ENCODE measurements at regions not wholly inside any gene's neighbourhood (a gene's known extent, or its start where the extent isn't known, plus 50 kb on each side); places are given as distances from the start of the nearest gene placed in this dataset.

DNA sequence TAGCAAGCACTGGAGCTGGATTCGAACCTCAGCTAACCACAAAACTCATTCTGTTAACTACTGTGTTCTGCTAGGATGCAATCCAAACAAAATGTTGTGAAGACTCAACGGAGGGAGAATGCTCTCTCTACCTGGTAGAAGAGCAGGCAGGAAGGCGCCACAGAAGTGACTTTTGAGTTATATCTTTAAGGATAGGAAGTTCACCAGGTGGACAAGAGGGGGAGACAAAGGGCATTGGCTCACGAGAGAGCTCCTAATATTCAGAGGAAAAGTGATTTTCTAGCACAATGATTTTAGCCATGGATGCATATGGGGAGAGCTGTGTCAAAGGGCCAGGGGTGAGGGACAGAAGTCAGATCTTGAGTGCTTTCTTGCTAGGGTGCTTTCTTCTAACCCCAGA, 108.4 kb upstream of the MAFB start:
- TF ChIP-seq, protein P1, sequence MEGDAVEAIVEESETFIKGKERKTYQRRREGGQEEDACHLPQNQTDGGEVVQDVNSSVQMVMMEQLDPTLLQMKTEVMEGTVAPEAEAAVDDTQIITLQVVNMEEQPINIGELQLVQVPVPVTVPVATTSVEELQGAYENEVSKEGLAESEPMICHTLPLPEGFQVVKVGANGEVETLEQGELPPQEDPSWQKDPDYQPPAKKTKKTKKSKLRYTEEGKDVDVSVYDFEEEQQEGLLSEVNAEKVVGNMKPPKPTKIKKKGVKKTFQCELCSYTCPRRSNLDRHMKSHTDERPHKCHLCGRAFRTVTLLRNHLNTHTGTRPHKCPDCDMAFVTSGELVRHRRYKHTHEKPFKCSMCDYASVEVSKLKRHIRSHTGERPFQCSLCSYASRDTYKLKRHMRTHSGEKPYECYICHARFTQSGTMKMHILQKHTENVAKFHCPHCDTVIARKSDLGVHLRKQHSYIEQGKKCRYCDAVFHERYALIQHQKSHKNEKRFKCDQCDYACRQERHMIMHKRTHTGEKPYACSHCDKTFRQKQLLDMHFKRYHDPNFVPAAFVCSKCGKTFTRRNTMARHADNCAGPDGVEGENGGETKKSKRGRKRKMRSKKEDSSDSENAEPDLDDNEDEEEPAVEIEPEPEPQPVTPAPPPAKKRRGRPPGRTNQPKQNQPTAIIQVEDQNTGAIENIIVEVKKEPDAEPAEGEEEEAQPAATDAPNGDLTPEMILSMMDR (IDR thresholded peaks at IDR 0.05; ENCODE audit: extremely low read depth in 1 of 2, insufficient read depth in 1 of 2, low read depth in 1 of 2, low read length in 2 of 2) = peak in 1 of 2 donors; percentile 33
- no peak for TF ChIP-seq POLR2A (IDR thresholded peaks at IDR 0.05; ENCODE audit: low read depth, low read length)
- TF ChIP-seq FOS (IDR thresholded peaks at IDR 0.05; ENCODE audit: borderline replicate concordance, insufficient read depth, low read length) = no peak
- no peak for TF ChIP-seq EZH2 (IDR thresholded peaks at IDR 0.05; ENCODE audit: borderline replicate concordance, low read depth, low read length, severe bottlenecking)
- TF ChIP-seq, protein P2, sequence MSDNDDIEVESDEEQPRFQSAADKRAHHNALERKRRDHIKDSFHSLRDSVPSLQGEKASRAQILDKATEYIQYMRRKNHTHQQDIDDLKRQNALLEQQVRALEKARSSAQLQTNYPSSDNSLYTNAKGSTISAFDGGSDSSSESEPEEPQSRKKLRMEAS (IDR thresholded peaks at IDR 0.05; ENCODE audit: insufficient read depth, insufficient read length) = no peak
- no peak for TF ChIP-seq POLR2AphosphoS5 (IDR thresholded peaks at IDR 0.05; ENCODE audit: insufficient read depth, low read depth, low read length)
- TF ChIP-seq GATA2 (IDR thresholded peaks at IDR 0.05; ENCODE audit: insufficient read depth, insufficient read length, low read depth, low read length) = no peak
